H1 (cell line): ENCODE measurements at regions not wholly inside any gene's neighbourhood (a gene's known extent, or its start where the extent isn't known, plus 50 kb on each side); places are given as distances from the start of the nearest gene placed in this dataset.

Experiments
- CTCF ChIA-PET: fragments of 300-600 bp; sonication (Branson Sonifier 250); formaldehyde crosslinking; loops from one replicate; lab custom pipeline; 2021; ENCODE audit not compliant: partially characterized antibody; lab: Charles Lee
- POLR2A ChIA-PET: fragments of 300-600 bp; sonication (Branson Sonifier 250); formaldehyde crosslinking; loops from one replicate; lab custom pipeline; 2021; ENCODE audit warnings: inconsistent platforms; ENCODE audit not compliant: partially characterized antibody; lab: Charles Lee
- DNase-seq, 2 experiments: peaks; one replicate each; pipeline versions ENCODE4 v3.0.0 to v3.0.0-alpha.2; 2010 to 2022; ENCODE audit warnings: low spot score in 2 of 2, low read depth in 1 of 2, mixed read lengths in 1 of 2
- FAIRE-seq: peaks from 2 replicates; lab custom pipeline; 2011; peaks lifted over from hg19 to GRCh38; lab: Jason Lieb, UNC
- H2AFZ ChIP-seq: 2 replicates; pipeline ENCODE4 v1.8.1; 2012; ENCODE audit warnings: low read length, inconsistent platforms
- H2AK5ac ChIP-seq: 2 replicates; pipeline ENCODE4 v1.6.1; 2013; ENCODE audit warnings: low read depth, low read length
- H2BK120ac ChIP-seq: replicated peaks from 2 replicates; pipeline ENCODE3; 2013; ENCODE audit warnings: low read depth, low read length, inconsistent platforms
- H2BK12ac ChIP-seq: 2 replicates; pipeline ENCODE4 v1.6.1; 2013; ENCODE audit warnings: low read depth, low read length
- H2BK15ac ChIP-seq: 2 replicates; pipeline ENCODE4 v1.6.1; 2013; ENCODE audit warnings: low read length
- H2BK20ac ChIP-seq: 2 replicates; pipeline ENCODE4 v1.6.1; 2013; ENCODE audit warnings: low read length
- H2BK5ac ChIP-seq: 2 replicates; pipeline ENCODE4 v1.6.1; 2013; ENCODE audit warnings: low read depth, low read length
- H3K14ac ChIP-seq: 2 replicates; pipeline ENCODE4 v1.6.1; 2013; ENCODE audit warnings: inconsistent platforms; ENCODE audit not compliant: insufficient read length
- H3K18ac ChIP-seq: 2 replicates; pipeline ENCODE4 v1.6.1; 2013; ENCODE audit warnings: low read length; ENCODE audit errors: extremely low read depth
- H3K23ac ChIP-seq: 2 replicates; pipeline ENCODE4 v1.6.1; 2013; ENCODE audit warnings: inconsistent platforms; ENCODE audit not compliant: insufficient read length
- H3K23me2 ChIP-seq: 2 replicates; pipeline ENCODE4 v1.6.1; 2013; ENCODE audit warnings: low read depth, low read length
- H3K27ac ChIP-seq: 2 replicates; pipeline ENCODE4 v1.6.1; 2011; ENCODE audit warnings: low read depth, low read length, inconsistent platforms
- H3K27me3 ChIP-seq, 4 experiments: replicated peaks in 1 of 4; 1 replicate in 1 of 4; 2 replicates in 3 of 4; pipeline versions ENCODE4 v1.6.1 to v1.8.1; 2011 to 2013; ENCODE audit warnings: low read length in 3 of 4, mild to moderate bottlenecking in 3 of 4, inconsistent platforms in 2 of 4, mixed read lengths in 2 of 4, moderate library complexity in 1 of 4; ENCODE audit not compliant: control insufficient read depth in 3 of 4, insufficient read depth in 3 of 4; ENCODE audit errors: extremely low read depth in 1 of 4
- H3K36me3 ChIP-seq, 4 experiments: 2 replicates each; pipeline versions ENCODE4 v1.6.1 to v1.8.1; 2011 to 2013; ENCODE audit warnings: mild to moderate bottlenecking in 4 of 4, low read length in 3 of 4, moderate library complexity in 2 of 4, control low read depth in 1 of 4, inconsistent platforms in 1 of 4; ENCODE audit not compliant: insufficient read depth in 4 of 4, control insufficient read depth in 2 of 4
- H3K4ac ChIP-seq: replicated peaks from 2 replicates; pipeline ENCODE3; 2013; ENCODE audit warnings: low read length, low read depth, mixed read lengths, inconsistent platforms; ENCODE audit not compliant: insufficient read length
- H3K4me1 ChIP-seq, 4 experiments: replicated peaks in 1 of 4; 1 replicate in 1 of 4; 2 replicates in 3 of 4; pipeline versions ENCODE4 v1.6.1 to v1.8.1; 2011 to 2013; ENCODE audit warnings: low read length in 3 of 4, inconsistent platforms in 2 of 4, mixed read lengths in 1 of 4; ENCODE audit not compliant: insufficient read depth in 4 of 4, control insufficient read depth in 3 of 4
- H3K4me2 ChIP-seq, 2 experiments: 2 replicates each; pipeline versions ENCODE4 v1.6.1 to v1.8.1; 2011 to 2013; ENCODE audit warnings: low read depth in 2 of 2, low read length in 2 of 2, control low read depth in 1 of 2, inconsistent platforms in 1 of 2, mild to moderate bottlenecking in 1 of 2; ENCODE audit not compliant: insufficient read depth in 1 of 2
- H3K4me3 ChIP-seq, 4 experiments: fragments of 200-600, 300-600 bp in 1 of 4; sonication (generic), shearing (Covaris generic), sonication (Bioruptor Twin) in 1 of 4; 2 replicates each; pipeline versions ENCODE4 v1.5.1 to v1.8.1; 2011 to 2016; ENCODE audit warnings: low read length in 4 of 4, low read depth in 3 of 4, control low read depth in 2 of 4, inconsistent platforms in 2 of 4, mild to moderate bottlenecking in 2 of 4, mixed read lengths in 1 of 4, moderate library complexity in 1 of 4; ENCODE audit not compliant: insufficient read depth in 2 of 4; ENCODE audit errors: extremely low read depth in 1 of 4
- H3K56ac ChIP-seq: replicated peaks from 2 replicates; pipeline ENCODE3; 2013; ENCODE audit warnings: low read depth, mild to moderate bottlenecking, mixed read lengths, low read length, inconsistent platforms; ENCODE audit not compliant: insufficient read length
- H3K79me1 ChIP-seq: 2 replicates; pipeline ENCODE4 v1.6.1; 2013; ENCODE audit warnings: low read depth, low read length, control low read depth
- H3K79me2 ChIP-seq, 2 experiments: 2 replicates each; pipeline versions ENCODE4 v1.6.1 to v1.8.1; 2012 to 2013; ENCODE audit warnings: low read length in 2 of 2, mild to moderate bottlenecking in 2 of 2, inconsistent platforms in 1 of 2; ENCODE audit not compliant: insufficient read depth in 2 of 2, control insufficient read depth in 1 of 2
- H3K9ac ChIP-seq, 4 experiments: replicated peaks in 1 of 4; 1 replicate in 1 of 4; 2 replicates in 3 of 4; pipeline versions ENCODE4 v1.6.1 to v1.8.1; 2011 to 2013; ENCODE audit warnings: low read depth in 3 of 4, low read length in 3 of 4, control low read depth in 2 of 4, mild to moderate bottlenecking in 2 of 4, moderate library complexity in 2 of 4, inconsistent platforms in 1 of 4; ENCODE audit errors: extremely low read depth in 1 of 4
- H3K9me3 ChIP-seq, 2 experiments: 2 replicates each; pipeline versions ENCODE4 v1.6.1 to v1.8.1; 2012 to 2013; ENCODE audit warnings: mild to moderate bottlenecking in 2 of 2, moderate library complexity in 2 of 2, control low read depth in 1 of 2, inconsistent platforms in 1 of 2, low read depth in 1 of 2, low read length in 1 of 2, mixed read lengths in 1 of 2; ENCODE audit not compliant: insufficient read depth in 2 of 2
- H4K20me1 ChIP-seq, 2 experiments: replicated peaks in 1 of 2; 2 replicates each; pipeline versions ENCODE3 to v1.8.1; 2011 to 2013; ENCODE audit warnings: inconsistent platforms in 2 of 2, low read length in 2 of 2, mild to moderate bottlenecking in 1 of 2; ENCODE audit not compliant: insufficient read depth in 2 of 2, control insufficient read depth in 1 of 2
- H4K5ac ChIP-seq: 2 replicates; pipeline ENCODE4 v1.6.1; 2013; ENCODE audit warnings: low read length, low read depth, mixed read lengths, inconsistent platforms; ENCODE audit not compliant: insufficient read length
- H4K8ac ChIP-seq: 2 replicates; pipeline ENCODE4 v1.8.0; 2013; ENCODE audit warnings: mild to moderate bottlenecking, moderate library complexity, low read length, inconsistent platforms; ENCODE audit not compliant: insufficient read depth; ENCODE audit errors: extremely low read depth
- H4K91ac ChIP-seq: replicated peaks from 2 replicates; pipeline ENCODE3; 2013; ENCODE audit warnings: low read length, mixed read lengths, inconsistent platforms; ENCODE audit not compliant: insufficient read length
- ATF2 ChIP-seq: IDR thresholded peaks from 2 replicates; pipeline ENCODE4 v1.6.1; 2012; ENCODE audit warnings: low read length, inconsistent platforms
- CHD1 ChIP-seq: IDR thresholded peaks from 2 replicates; pipeline ENCODE4 v1.6.1; 2012; ENCODE audit warnings: low read depth, low read length, improper control_type of control experiment
- CREB1 ChIP-seq: IDR thresholded peaks from 2 replicates; pipeline ENCODE4 v1.6.1; 2012; ENCODE audit warnings: inconsistent platforms
- FOSL1 ChIP-seq: IDR thresholded peaks from 2 replicates; pipeline ENCODE4 v1.6.1; 2011; ENCODE audit warnings: mild to moderate bottlenecking, low read depth, low read length, moderate library complexity; ENCODE audit not compliant: insufficient read depth
- HDAC2 ChIP-seq, 2 experiments: fragments of 300-600 bp in 1 of 2; sonication (generic) in 1 of 2; IDR thresholded peaks; 2 replicates each; pipeline ENCODE4 v1.6.1; 2011 to 2012; ENCODE audit warnings: low read depth in 2 of 2, low read length in 2 of 2, mild to moderate bottlenecking in 2 of 2, moderate library complexity in 2 of 2, borderline replicate concordance in 1 of 2, inconsistent platforms in 1 of 2
- HDAC6 ChIP-seq: IDR thresholded peaks from one replicate; pipeline ENCODE4 v1.7.1; 2012; ENCODE audit warnings: low read depth, mild to moderate bottlenecking, inconsistent platforms, low read length, moderate library complexity
- PHF8 ChIP-seq: fragments of 200-600 bp; sonication (generic); conservative IDR thresholded peaks from 2 replicates; pipeline ENCODE4 v1.7.1; 2012; ENCODE audit warnings: low read depth, mild to moderate bottlenecking, inconsistent platforms, low read length, moderate library complexity
- RBBP5 ChIP-seq: IDR thresholded peaks from 2 replicates; pipeline ENCODE4 v1.7.1; 2012; ENCODE audit warnings: low read depth, mild to moderate bottlenecking, inconsistent platforms, low read length, moderate library complexity, borderline replicate concordance
- RNF2 ChIP-seq: fragments of 200-900, 300-1000 bp; sonication (generic); IDR thresholded peaks from 2 replicates; pipeline ENCODE4 v1.7.1; 2016; ENCODE audit warnings: borderline replicate concordance, low read depth, mild to moderate bottlenecking, antibody characterized with exemption, low read length; ENCODE audit not compliant: poor library complexity, severe bottlenecking; ENCODE audit errors: missing control alignments
- SIX5 ChIP-seq: IDR thresholded peaks from 2 replicates; pipeline ENCODE4 v1.6.1; 2011; ENCODE audit warnings: mild to moderate bottlenecking, low read depth, low read length
- SP1 ChIP-seq: IDR thresholded peaks from 2 replicates; pipeline ENCODE4 v1.6.1; 2011; ENCODE audit warnings: low read depth, low read length
- SP4 ChIP-seq: IDR thresholded peaks from 2 replicates; pipeline ENCODE4 v1.6.1; 2012; ENCODE audit warnings: low read length, inconsistent platforms
- SRF ChIP-seq: IDR thresholded peaks from 2 replicates; pipeline ENCODE4 v1.6.1; 2011; ENCODE audit warnings: mild to moderate bottlenecking, low read depth, low read length, moderate library complexity
- TAF1 ChIP-seq: IDR thresholded peaks from 2 replicates; pipeline ENCODE4 v1.6.1; 2011; ENCODE audit warnings: mild to moderate bottlenecking, low read depth, low read length
- WGBS, 2 experiments: shearing (Covaris generic) in 1 of 2; methylation state at CpG; one replicate each; pipeline versions ENCODE4 v1.1.6 to v1.1.7; 2013 to 2015; ENCODE audit warnings: low lambda C conversion rate in 2 of 2, mixed read lengths in 2 of 2, inconsistent platforms in 1 of 2, low coverage in 1 of 2, missing lambda C conversion rate in 1 of 2; ENCODE audit not compliant: insufficient replicate concordance in 2 of 2, insufficient coverage in 1 of 2, insufficient read length in 1 of 2; ENCODE audit errors: extremely low coverage in 1 of 2, missing lambda C conversion rate in 1 of 2; 5-methylcytosine and 5-hydroxymethylcytosine counted together

- TF ChIP-seq CREB1 (no peak), ATF2 (no peak), SIX5 (no peak), HDAC2 (IDR thresholded peaks at IDR 0.05; ENCODE audit: borderline replicate concordance in 1 of 2, low read depth in 2 of 2, low read length in 2 of 2) (no peak), PHF8 (no peak), RNF2 (no peak), SP1 (no peak), TAF1 (no peak), RBBP5 (no peak), SP4 (no peak), FOSL1 (no peak), SRF (no peak), HDAC6 (no peak), CHD1 (no peak)
- CTCF ChIA-PET = interaction anchor here (1.1 kb wide), 1 partner anchor 93 kb away, joined by 3 read pairs; no protein-coding TSS in a partner anchor
- Histone ChIP-seq H4K8ac (no peak overlapping the region), H3K4me3 (no peak overlapping the region), H4K20me1 (no peaks in the 10 kb centered on the region), H3K27me3 (no peaks in the 10 kb centered on the region), H3K56ac (no peak overlapping the region), H2BK12ac (no peak overlapping the region), H4K5ac (no peak overlapping the region), H3K23me2 (no peaks in the 10 kb centered on the region), H3K14ac (no peak overlapping the region), H3K9me3 (0 out of 4 replicates have a peak, but pooled peaks cover 0 to 3% of the 10 kb centered on the region in 2 experiments), H3K36me3 (no peaks in the 10 kb centered on the region), H2BK15ac (no peak overlapping the region), H3K4ac (no peak overlapping the region), H3K79me1 (no peaks in the 10 kb centered on the region), H3K4me1 (no peaks in the 10 kb centered on the region), H3K4me2 (no peak overlapping the region), H3K79me2 (no peaks in the 10 kb centered on the region), H2AK5ac (no peak overlapping the region), H3K23ac (no peak overlapping the region), H2AFZ (no peak overlapping the region), H3K9ac (no peak overlapping the region), H3K27ac (no peak overlapping the region), H2BK5ac (no peak overlapping the region), H3K18ac (no peak overlapping the region), H4K91ac (no peak overlapping the region), H2BK20ac (no peak overlapping the region), H2BK120ac (no peak overlapping the region)
- 100% methylated on average over 1 of the region's 1 CpG; no CpG with 5 or more reads in 1 of the 2 experiments for WGBS, 2 experiments
- FAIRE-seq (no peak), DNase-seq (no peak)
- POLR2A ChIA-PET = no interaction called here
Observed at GRCh38 chr16:60328152-60328551, 1594.0 kb upstream of the GOT2 start.
